GM19025 (cell line): ENCODE measurements at regions not wholly inside any gene's neighbourhood (a gene's known extent, or its start where the extent isn't known, plus 50 kb on each side); places are given as distances from the start of the nearest gene placed in this dataset.
"Not testable (repeated sequence)": the region's sequence is repeated elsewhere in the genome, so short reads cannot be mapped to it uniquely, and the experiment has no call there.

Experiments
- ATAC-seq: cut with Tn5 transposase; IDR thresholded peaks from one replicate; pipeline ENCODE4 v1.9.1; 2021; ENCODE audit warnings: mild to moderate bottlenecking, low read depth, moderate library complexity; ENCODE audit not compliant: unreplicated experiment

GRCh38 chr1:65657609-65658008, 135.1 kb upstream of the PDE4B start:
- not testable (repeated sequence) for ATAC-seq

- ATAC-seq: no peak
Measured at GRCh38 chr1:65658122-65658521, 134.6 kb upstream of the PDE4B start.

- ATAC-seq: no peak
Measured at GRCh38 chr1:65668368-65668767, 124.3 kb upstream of the PDE4B start.

GRCh38 chr1:65670518-65670917, 122.2 kb upstream of the PDE4B start:
- no peak for ATAC-seq

GRCh38 chr1:65674522-65674921, 118.2 kb upstream of the PDE4B start:
- ATAC-seq: no peak

- no peak for ATAC-seq
Measured at GRCh38 chr1:65679773-65680172, 112.9 kb upstream of the PDE4B start.

GRCh38 chr1:65681096-65681495, 111.6 kb upstream of the PDE4B start:
- no peak for ATAC-seq

- ATAC-seq: peak; percentile 73
Measured at GRCh38 chr1:65687428-65688214, 105.1 kb upstream of the PDE4B start.

GRCh38 chr1:65688215-65688566, 104.5 kb upstream of the PDE4B start:
- ATAC-seq: no peak

- ATAC-seq: no peak
Measured at GRCh38 chr1:65688848-65689247, 103.8 kb upstream of the PDE4B start.

GRCh38 chr1:65691152-65691900, 101.4 kb upstream of the PDE4B start:
- no peak for ATAC-seq

GRCh38 chr1:65691972-65692371, 100.7 kb upstream of the PDE4B start:
- no peak for ATAC-seq

- ATAC-seq: no peak
Measured at GRCh38 chr1:65694126-65694525, 98.6 kb upstream of the PDE4B start.

GRCh38 chr1:65694933-65695332, 97.8 kb upstream of the PDE4B start:
- no peak for ATAC-seq

GRCh38 chr1:65698590-65698989, 94.1 kb upstream of the PDE4B start:
- ATAC-seq: no peak

- peak; percentile 47 for ATAC-seq
Measured at GRCh38 chr1:65703853-65704252, 88.8 kb upstream of the PDE4B start.

- ATAC-seq: peak; percentile 68
Measured at GRCh38 chr1:65704318-65704717, 88.4 kb upstream of the PDE4B start.

GRCh38 chr1:65717815-65718454, 74.8 kb upstream of the PDE4B start:
- ATAC-seq: no peak

GRCh38 chr1:65719391-65719790, 73.3 kb upstream of the PDE4B start:
- no peak for ATAC-seq

GRCh38 chr1:65722461-65722860, 70.2 kb upstream of the PDE4B start:
- ATAC-seq: no peak

GRCh38 chr1:65724151-65724550, 68.5 kb upstream of the PDE4B start:
- no peak for ATAC-seq

GRCh38 chr1:65725064-65725463, 67.6 kb upstream of the PDE4B start:
- ATAC-seq: no peak
